Uterus (tissue), 3 donors: ENCODE measurements at regions not wholly inside any gene's neighbourhood (a gene's known extent, or its start where the extent isn't known, plus 50 kb on each side); places are given as distances from the start of the nearest gene placed in this dataset.
"Not testable (repeated sequence)": the region's sequence is repeated elsewhere in the genome, so short reads cannot be mapped to it uniquely, and the experiment has no call there.

ENCODE experiments used
- DNase-seq, 2 donors: peaks; one replicate each; pipeline ENCODE4 v3.0.0-alpha.2; 2019 to 2020
- H3K27ac ChIP-seq, 2 donors: fragments of 200-600 bp; sonication (generic); 1 replicate in 1 of 2; 2 replicates in 1 of 2; pipeline ENCODE4 v1.5.1; 2016 to 2018
- H3K27me3 ChIP-seq, 2 donors: fragments of 200-600 bp; sonication (generic); one replicate each; pipeline ENCODE4 v1.5.1; 2018 to 2019; ENCODE audit warnings: control low read depth in 1 of 2
- H3K36me3 ChIP-seq, 2 donors: fragments of 200-600 bp; sonication (generic); one replicate each; pipeline ENCODE4 v1.5.1; 2019; ENCODE audit warnings: control low read depth in 1 of 2
- H3K4me1 ChIP-seq, 2 donors: fragments of 200-600 bp; sonication (generic); one replicate each; pipeline ENCODE4 v1.5.1; 2018 to 2019; ENCODE audit warnings: control low read depth in 1 of 2
- H3K4me3 ChIP-seq, 2 donors: fragments of 200-600 bp; sonication (generic); 1 replicate in 1 of 2; 2 replicates in 1 of 2; pipeline ENCODE4 v1.5.1; 2018 to 2019; ENCODE audit warnings: mild to moderate bottlenecking in 1 of 2
- H3K9me3 ChIP-seq, 2 donors: fragments of 200-600 bp; sonication (generic); one replicate each; pipeline ENCODE4 v1.5.1; 2019; ENCODE audit warnings: control low read depth in 1 of 2
- POLR2A ChIP-seq, 2 donors: fragments of 450-650 bp; IDR thresholded peaks; one replicate each; pipeline ENCODE4 v1.6.1; 2016; ENCODE audit warnings: antibody characterized with exemption in 2 of 2, mild to moderate bottlenecking in 1 of 2, moderate library complexity in 1 of 2
- intact Hi-C: fragments of 100-400 bp; cut with DNase I; formaldehyde crosslinking; loops from one replicate; pipeline ENCODE4 v1.15.1; 2023; ENCODE audit warnings: low total_unique reads
- TF ChIP-seq, protein P1 (sequence below), 4 experiments: fragments of 200-600 bp in 2 of 4; fragments of 450-650 bp in 2 of 4; sonication (generic) in 2 of 4; IDR thresholded peaks; one replicate each; pipeline ENCODE4 v1.5.1; 2016 to 2019; ENCODE audit warnings: antibody characterized with exemption in 4 of 4, mild to moderate bottlenecking in 2 of 4, moderate library complexity in 1 of 4
- donor health status: DM: yes; HTN: yes; CAD: no.

DNA sequence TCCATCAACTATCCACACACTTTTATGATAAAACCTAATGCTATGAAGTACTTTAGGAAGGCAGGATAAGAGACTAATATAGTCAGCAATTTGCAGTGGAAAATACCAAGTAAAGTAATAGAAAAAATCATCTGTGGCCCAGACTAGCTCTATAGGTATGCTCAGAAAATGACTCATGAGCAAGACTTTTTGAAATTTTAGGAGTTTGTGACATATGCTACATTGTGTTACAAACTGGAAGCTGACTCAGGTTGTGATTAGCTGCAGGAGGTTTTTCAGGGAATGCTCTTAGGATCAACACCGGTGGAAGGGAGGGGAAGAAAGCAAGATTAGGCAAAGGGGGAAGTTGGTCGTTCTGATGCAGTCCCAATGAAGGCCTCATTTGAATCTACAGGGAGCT, 56.1 kb downstream of the FEZF1 start:
- Histone ChIP-seq H3K9me3 (no peaks in the 10 kb centered on the region), H3K4me1 (no peaks in the 10 kb centered on the region), H3K27me3 (no peaks in the 10 kb centered on the region), H3K27ac (no peak overlapping the region), H3K36me3 (no peaks in the 10 kb centered on the region), H3K4me3 (no peak overlapping the region)
- no peak for DNase-seq
- intact Hi-C loops, result no loop called here
- TF ChIP-seq POLR2A (IDR thresholded peaks at IDR 0.05), result no peak
- TF ChIP-seq, protein P1, sequence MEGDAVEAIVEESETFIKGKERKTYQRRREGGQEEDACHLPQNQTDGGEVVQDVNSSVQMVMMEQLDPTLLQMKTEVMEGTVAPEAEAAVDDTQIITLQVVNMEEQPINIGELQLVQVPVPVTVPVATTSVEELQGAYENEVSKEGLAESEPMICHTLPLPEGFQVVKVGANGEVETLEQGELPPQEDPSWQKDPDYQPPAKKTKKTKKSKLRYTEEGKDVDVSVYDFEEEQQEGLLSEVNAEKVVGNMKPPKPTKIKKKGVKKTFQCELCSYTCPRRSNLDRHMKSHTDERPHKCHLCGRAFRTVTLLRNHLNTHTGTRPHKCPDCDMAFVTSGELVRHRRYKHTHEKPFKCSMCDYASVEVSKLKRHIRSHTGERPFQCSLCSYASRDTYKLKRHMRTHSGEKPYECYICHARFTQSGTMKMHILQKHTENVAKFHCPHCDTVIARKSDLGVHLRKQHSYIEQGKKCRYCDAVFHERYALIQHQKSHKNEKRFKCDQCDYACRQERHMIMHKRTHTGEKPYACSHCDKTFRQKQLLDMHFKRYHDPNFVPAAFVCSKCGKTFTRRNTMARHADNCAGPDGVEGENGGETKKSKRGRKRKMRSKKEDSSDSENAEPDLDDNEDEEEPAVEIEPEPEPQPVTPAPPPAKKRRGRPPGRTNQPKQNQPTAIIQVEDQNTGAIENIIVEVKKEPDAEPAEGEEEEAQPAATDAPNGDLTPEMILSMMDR (IDR thresholded peaks at IDR 0.05), result no peak

DNA sequence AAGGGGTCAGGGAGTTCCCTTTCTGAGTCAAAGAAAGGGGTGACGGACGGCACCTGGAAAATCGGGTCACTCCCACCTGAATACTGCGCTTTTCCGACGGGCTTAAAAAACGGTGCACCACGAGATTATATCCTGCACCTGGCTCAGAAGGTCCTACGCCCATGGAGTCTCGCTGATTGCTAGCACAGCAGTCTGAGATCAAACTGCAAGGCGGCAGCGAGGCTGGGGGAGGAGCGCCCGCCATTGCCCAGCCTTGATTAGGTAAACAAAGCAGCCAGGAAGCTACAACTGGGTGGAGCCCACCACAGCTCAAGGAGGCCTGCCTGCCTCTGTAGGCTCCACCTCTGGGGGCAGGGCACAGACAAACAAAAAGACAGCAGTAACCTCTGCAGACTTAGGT, 65.8 kb downstream of the FEZF1 start:
- H3K36me3 ChIP-seq, H3K4me3 ChIP-seq, H3K27ac ChIP-seq, H3K9me3 ChIP-seq, H3K4me1 ChIP-seq, intact Hi-C loops, DNase-seq, H3K27me3 ChIP-seq: not testable (repeated sequence)

- H3K9me3 ChIP-seq, H3K4me1 ChIP-seq, intact Hi-C loops, H3K27me3 ChIP-seq, DNase-seq, H3K36me3 ChIP-seq, H3K4me3 ChIP-seq, H3K27ac ChIP-seq: not testable (repeated sequence)
These were observed 66.3 kb downstream of the FEZF1 start for GRCh38 chr7:122238297-122238696.

- intact Hi-C loops, result loop anchor here (10.0 kb wide), 1 partner anchor 299 kb away; no protein-coding TSS in a partner anchor
- Histone ChIP-seq H3K4me3 (no peak overlapping the region), H3K27me3 (no peaks in the 10 kb centered on the region), H3K9me3 (no peaks in the 10 kb centered on the region), H3K27ac (no peak overlapping the region), H3K4me1 (no peaks in the 10 kb centered on the region), H3K36me3 (no peaks in the 10 kb centered on the region)
- DNase-seq, result no peak
- TF ChIP-seq, protein P1 (IDR thresholded peaks at IDR 0.05), result no peak
- no peak for TF ChIP-seq POLR2A (IDR thresholded peaks at IDR 0.05)
These were observed 78.7 kb downstream of the FEZF1 start for GRCh38 chr7:122225874-122226273.

- intact Hi-C loops, result no loop called here
- no peaks in the 10 kb centered on the region for H3K36me3 ChIP-seq
- no peak overlapping the region for H3K27ac ChIP-seq
- H3K9me3 ChIP-seq, result no peaks in the 10 kb centered on the region
- no peak for DNase-seq
- H3K4me1 ChIP-seq, result no peaks in the 10 kb centered on the region
- H3K4me3 ChIP-seq, result no peak overlapping the region
- no peaks in the 10 kb centered on the region for H3K27me3 ChIP-seq
- TF ChIP-seq, protein P1 (IDR thresholded peaks at IDR 0.05), result peak; percentile 40 to 58 (median 52)
- TF ChIP-seq POLR2A (IDR thresholded peaks at IDR 0.05), result no peak
These were observed 75.3 kb upstream of the AASS start for GRCh38 chr7:122219253-122219865.

DNA sequence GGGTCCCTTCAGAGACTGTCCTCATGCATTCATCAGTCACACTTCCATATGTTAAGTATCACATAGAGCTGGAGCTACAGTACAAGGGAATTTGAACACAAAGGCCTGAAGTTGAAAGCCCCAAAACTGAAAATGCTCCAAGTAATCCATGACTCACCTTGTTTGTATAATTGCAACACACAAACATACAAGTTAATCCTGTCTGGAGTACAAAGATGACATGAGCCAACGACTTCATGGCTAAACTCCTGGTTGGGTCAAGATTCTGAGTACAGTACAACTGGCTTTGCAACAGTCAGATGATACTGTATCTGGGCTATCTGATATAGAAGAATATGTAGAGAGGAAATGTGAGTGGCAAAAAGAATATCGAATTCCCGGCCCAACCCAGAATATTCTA, 73.1 kb upstream of the AASS start:
- H3K9me3 ChIP-seq, result no peaks in the 10 kb centered on the region
- intact Hi-C loops, result no loop called here
- DNase-seq, result no peak
- no peaks in the 10 kb centered on the region for H3K36me3 ChIP-seq
- no peak overlapping the region for H3K27ac ChIP-seq
- no peaks in the 10 kb centered on the region for H3K4me1 ChIP-seq
- H3K4me3 ChIP-seq, result no peak overlapping the region
- TF ChIP-seq POLR2A (IDR thresholded peaks at IDR 0.05), result no peak
- TF ChIP-seq, protein P1 (IDR thresholded peaks at IDR 0.05), result no peak
- no peaks in the 10 kb centered on the region for H3K27me3 ChIP-seq
